HCT116 (cell line): ENCODE measurements at regions not wholly inside any gene's neighbourhood (a gene's known extent, or its start where the extent isn't known, plus 50 kb on each side); places are given as distances from the start of the nearest gene placed in this dataset.

Experiments
- ATAC-seq: fragments of 200-7000 bp; cut with Tn5 transposase; 2 replicates; pipeline ENCODE4 v1.9.1; 2020; ENCODE audit warnings: mild to moderate bottlenecking, moderate library complexity
- BruUV-seq: library from RNA; stranded (reverse); fragments of 400-500 nt; replicated peaks from 2 replicates; lab custom pipeline; 2021; lab: Mats Ljungman, UMichigan
- CTCF ChIA-PET: fragments of 300-600 bp; sonication (Branson Sonifier 250); formaldehyde crosslinking; loops from one replicate; lab custom pipeline; 2021; ENCODE audit warnings: antibody characterized with exemption; lab: Charles Lee
- POLR2A ChIA-PET: fragments of 300-600, 350-600 bp; sonication (Branson Sonifier 250); formaldehyde crosslinking; loops from one replicate; lab custom pipeline; 2021; ENCODE audit warnings: antibody characterized with exemption; lab: Charles Lee
- RAD21 ChIA-PET, 2 experiments: fragments of 300-600 bp; sonication (Branson Sonifier 250); formaldehyde crosslinking; loops; one replicate each; lab custom pipeline; 2023; ENCODE audit warnings: low total read pairs in 2 of 2; ENCODE audit not compliant: uncharacterized antibody in 2 of 2, unreplicated experiment in 2 of 2, low non-redundant PET in 1 of 2; lab: Charles Lee
- DNase-seq: peaks from one replicate; pipeline ENCODE4 v3.0.0-alpha.2; 2010; ENCODE audit warnings: low read depth, low spot score
- H2AFZ ChIP-seq: fragments of 200-600 bp; shearing (Covaris generic), sonication (generic); 2 replicates; pipeline ENCODE4 v1.6.1; 2017; ENCODE audit warnings: low read depth, mixed run types, mixed read lengths, antibody characterized with exemption, low read length; ENCODE audit not compliant: poor library complexity, severe bottlenecking
- H3K27ac ChIP-seq: 2 replicates; pipeline ENCODE4 v1.5.1; 2012; ENCODE audit warnings: low read depth, low read length
- H3K27me3 ChIP-seq: fragments of 200-600 bp; sonication (generic); 2 replicates; pipeline ENCODE4 v1.6.1; 2016; ENCODE audit warnings: mixed run types, low read length, mixed read lengths; ENCODE audit not compliant: insufficient read depth
- H3K36me3 ChIP-seq, 2 experiments: fragments of 200-500 bp in 1 of 2; fragments of 200-600 bp in 1 of 2; sonication (Bioruptor generic) in 1 of 2; sonication (generic) in 1 of 2; 2 replicates each; pipeline versions ENCODE4 v1.5.1 to v1.6.1; 2014 to 2016; ENCODE audit warnings: low read length in 2 of 2, inconsistent platforms in 1 of 2, mixed read lengths in 1 of 2, mixed run types in 1 of 2; ENCODE audit not compliant: insufficient read depth in 2 of 2, control insufficient read depth in 1 of 2
- H3K4me1 ChIP-seq, 2 experiments: fragments of 200-600 bp in 1 of 2; sonication (generic) in 1 of 2; 2 replicates each; pipeline versions ENCODE4 v1.5.1 to v1.6.1; 2012 to 2017; ENCODE audit warnings: low read length in 2 of 2, inconsistent platforms in 1 of 2, mild to moderate bottlenecking in 1 of 2, mixed read lengths in 1 of 2, mixed run types in 1 of 2, moderate library complexity in 1 of 2; ENCODE audit not compliant: insufficient read depth in 2 of 2, control insufficient read depth in 1 of 2
- H3K4me2 ChIP-seq: fragments of 200-600 bp; sonication (generic); 2 replicates; pipeline ENCODE4 v1.6.1; 2017; ENCODE audit warnings: mixed run types, low read length, mixed read lengths
- H3K4me3 ChIP-seq, 2 experiments: fragments of 200-600 bp in 1 of 2; sonication (generic) in 1 of 2; replicated peaks in 1 of 2; 2 replicates each; pipeline ENCODE4 v1.5.1; 2011 to 2016; ENCODE audit warnings: low read length in 2 of 2, control low read depth in 1 of 2, low read depth in 1 of 2, mild to moderate bottlenecking in 1 of 2, mixed read lengths in 1 of 2, mixed run types in 1 of 2
- H3K79me2 ChIP-seq: fragments of 200-600 bp; sonication (generic); 2 replicates; pipeline ENCODE4 v1.6.1; 2017; ENCODE audit warnings: mild to moderate bottlenecking, mixed run types, low read length, moderate library complexity, mixed read lengths; ENCODE audit not compliant: insufficient read depth
- H3K9ac ChIP-seq: fragments of 200-600 bp; sonication (generic); 2 replicates; pipeline ENCODE4 v1.6.1; 2016; ENCODE audit warnings: low read length, mixed read lengths
- H3K9me2 ChIP-seq: fragments of 200-600 bp; sonication (generic), shearing (Covaris generic); 2 replicates; pipeline ENCODE4 v1.6.1; 2017; ENCODE audit warnings: mixed run types, mild to moderate bottlenecking, moderate library complexity; ENCODE audit not compliant: insufficient read depth
- H3K9me3 ChIP-seq, 2 experiments: fragments of 200-500 bp in 1 of 2; fragments of 200-600 bp in 1 of 2; sonication (Bioruptor generic) in 1 of 2; sonication (generic) in 1 of 2; 2 replicates each; pipeline ENCODE4 v1.6.1; 2014 to 2017; ENCODE audit warnings: low read length in 2 of 2, mixed read lengths in 2 of 2, inconsistent platforms in 1 of 2, low read depth in 1 of 2, mild to moderate bottlenecking in 1 of 2, mixed run types in 1 of 2, moderate library complexity in 1 of 2; ENCODE audit not compliant: control insufficient read depth in 1 of 2, insufficient read depth in 1 of 2
- H4K20me1 ChIP-seq: fragments of 200-600 bp; sonication (generic), shearing (Covaris generic); 2 replicates; pipeline ENCODE4 v1.6.1; 2017; ENCODE audit warnings: mixed run types, mild to moderate bottlenecking, moderate library complexity; ENCODE audit not compliant: insufficient read depth
- EZH2 ChIP-seq: fragments of 200-600 bp; sonication (generic); IDR thresholded peaks from 2 replicates; pipeline ENCODE4 v1.6.1; 2017; ENCODE audit warnings: antibody characterized with exemption, mixed run types
- JUND ChIP-seq: IDR thresholded peaks from 2 replicates; pipeline ENCODE4 v1.6.1; 2012
- POLR2A ChIP-seq: IDR thresholded peaks from 2 replicates; pipeline ENCODE4 v1.7.0; 2011; ENCODE audit warnings: borderline replicate concordance; ENCODE audit not compliant: insufficient read depth, insufficient read length; ENCODE audit errors: extremely low read depth
- POLR2AphosphoS5 ChIP-seq: IDR thresholded peaks from 2 replicates; pipeline ENCODE4 v1.6.1; 2011; ENCODE audit warnings: mild to moderate bottlenecking, low read depth, low read length, moderate library complexity
- RAD21 ChIP-seq: IDR thresholded peaks from 2 replicates; pipeline ENCODE4 v1.6.1; 2012; ENCODE audit warnings: low read depth, mild to moderate bottlenecking
- SIN3A ChIP-seq: IDR thresholded peaks from 2 replicates; pipeline ENCODE4 v1.6.1; 2012; ENCODE audit warnings: low read depth
- SP1 ChIP-seq: IDR thresholded peaks from 2 replicates; pipeline ENCODE4 v1.6.1; 2012; ENCODE audit warnings: low read depth
- SRF ChIP-seq: IDR thresholded peaks from 2 replicates; pipeline ENCODE4 v1.6.1; 2012; ENCODE audit warnings: low read depth
- TCF7L2 ChIP-seq: IDR thresholded peaks from 2 replicates; pipeline ENCODE4 v1.7.0; 2011; ENCODE audit warnings: borderline replicate concordance, inconsistent platforms; ENCODE audit not compliant: insufficient read depth, insufficient read length; ENCODE audit errors: extremely low read depth
- ZNF274 ChIP-seq: fragments of 200-500 bp; sonication (Bioruptor generic); IDR thresholded peaks from 2 replicates; pipeline ENCODE4 v1.6.1; 2014; ENCODE audit warnings: mild to moderate bottlenecking, low read depth, low read length, inconsistent platforms
- intact Hi-C: fragments of 100-400 bp; cut with micrococcal nuclease; formaldehyde crosslinking; loops from 2 replicates; pipeline ENCODE4 v1.10.0; 2022
- TF ChIP-seq, protein P1 (sequence below): IDR thresholded peaks from 2 replicates; pipeline ENCODE4 v1.6.1; 2012
- TF ChIP-seq, protein P2 (sequence below): IDR thresholded peaks from 2 replicates; pipeline ENCODE4 v1.6.1; 2011; ENCODE audit warnings: mild to moderate bottlenecking, low read length, moderate library complexity; ENCODE audit not compliant: insufficient replicate concordance; ENCODE audit errors: extremely low read depth

DNA sequence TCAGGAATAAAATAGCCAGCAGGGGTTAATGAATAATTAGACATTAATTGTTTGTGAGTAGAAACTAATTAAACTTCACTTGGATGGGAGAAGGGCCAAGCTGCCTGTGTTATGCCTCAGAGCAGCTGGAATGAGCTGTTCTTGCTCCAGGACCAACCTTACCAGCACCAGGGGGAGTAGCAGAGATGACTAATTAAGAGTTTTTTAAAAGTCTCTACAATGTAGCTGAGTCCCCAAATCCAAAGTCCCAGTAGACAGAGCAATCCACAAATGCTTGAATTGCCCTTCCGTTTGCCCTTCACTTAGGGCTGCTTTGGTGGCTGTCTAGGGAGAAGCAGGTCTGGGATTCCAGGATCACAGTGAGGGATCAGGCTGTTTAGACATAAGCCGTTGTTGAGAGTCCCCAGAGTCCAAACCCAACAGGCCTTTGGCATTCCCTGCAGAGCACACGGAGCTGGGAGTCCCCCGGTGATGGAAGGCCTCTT is 59.4 kb downstream of the RHOB start:
- ChIA-PET CTCF (no interaction called here), RAD21 (no interaction called here), POLR2A (interaction anchor here (1.6 kb wide), 1 partner anchor 59 kb away, joined by 7 read pairs; the partner anchor contains the start of gene RHOB)
- Histone ChIP-seq H3K9me2 (no peaks in the 10 kb centered on the region), H4K20me1 (no peaks in the 10 kb centered on the region), H3K4me3 (no peak overlapping the region), H3K9ac (no peak overlapping the region), H2AFZ (no peak overlapping the region), H3K36me3 (no peaks in the 10 kb centered on the region), H3K79me2 (no peaks in the 10 kb centered on the region), H3K27me3 (no peaks in the 10 kb centered on the region), H3K27ac (no peak overlapping the region), H3K9me3 (no peaks in the 10 kb centered on the region), H3K4me2 (no peak overlapping the region), H3K4me1 (peaks cover 11 to 40% of the 10 kb centered on the region in 2 experiments)
- TF ChIP-seq JUND: no peak
- peak; percentile 28; the same call in 1 of the 2 replicates for TF ChIP-seq RAD21
- no TSS peak for BruUV-seq
- no peak for ATAC-seq
- intact Hi-C loops: no loop called here
- no peak for DNase-seq

DNA sequence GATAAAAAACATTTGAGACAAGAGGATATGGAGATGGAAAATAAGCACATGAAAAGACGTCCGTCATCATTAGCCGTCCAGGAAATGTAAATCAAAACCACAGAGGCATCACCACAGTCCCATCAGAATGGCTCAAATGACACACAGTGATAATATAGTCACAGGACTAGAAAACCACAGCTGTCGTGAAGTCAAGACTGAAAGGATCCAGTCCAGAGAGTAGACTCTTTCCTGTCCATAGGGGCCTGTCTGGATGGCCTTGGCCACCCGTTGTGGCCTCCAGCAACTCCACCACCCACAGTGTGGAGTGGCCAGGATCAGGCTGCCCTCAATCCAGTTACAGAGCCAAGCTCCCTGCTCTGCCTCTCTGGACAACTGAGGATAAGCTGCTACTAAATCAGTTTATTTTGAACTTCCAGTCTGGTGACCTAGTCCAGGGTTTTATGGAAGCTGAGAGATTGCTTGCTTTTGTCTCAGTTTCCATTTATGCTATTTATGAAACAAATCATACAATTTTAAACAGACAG is 60.4 kb downstream of the RHOB start:
- ChIA-PET RAD21 (no interaction called here), POLR2A (no interaction called here), CTCF (no interaction called here)
- H3K79me2 ChIP-seq: no peaks in the 10 kb centered on the region
- H3K9ac ChIP-seq: no peak overlapping the region
- intact Hi-C loops: no loop called here
- H3K27me3 ChIP-seq: no peaks in the 10 kb centered on the region
- no peak overlapping the region for H3K4me3 ChIP-seq
- no peaks in the 10 kb centered on the region for H3K9me3 ChIP-seq
- H3K27ac ChIP-seq: no peak overlapping the region
- no peaks in the 10 kb centered on the region for H3K9me2 ChIP-seq
- BruUV-seq: no TSS peak
- ATAC-seq: no peak
- no peak for DNase-seq
- no peak overlapping the region for H2AFZ ChIP-seq
- no peaks in the 10 kb centered on the region for H4K20me1 ChIP-seq
- H3K4me2 ChIP-seq: no peak overlapping the region
- H3K36me3 ChIP-seq: no peaks in the 10 kb centered on the region
- peaks cover 11 to 38% of the 10 kb centered on the region in 2 experiments for H3K4me1 ChIP-seq
- no peak for TF ChIP-seq POLR2AphosphoS5
- TF ChIP-seq SIN3A: no peak
- TF ChIP-seq SP1: no peak
- TF ChIP-seq JUND: no peak
- no peak for TF ChIP-seq RAD21
- TF ChIP-seq EZH2: no peak
- TF ChIP-seq, protein P1, sequence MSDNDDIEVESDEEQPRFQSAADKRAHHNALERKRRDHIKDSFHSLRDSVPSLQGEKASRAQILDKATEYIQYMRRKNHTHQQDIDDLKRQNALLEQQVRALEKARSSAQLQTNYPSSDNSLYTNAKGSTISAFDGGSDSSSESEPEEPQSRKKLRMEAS: no peak
- TF ChIP-seq TCF7L2: no peak
- TF ChIP-seq ZNF274: no peak
- TF ChIP-seq, protein P2, sequence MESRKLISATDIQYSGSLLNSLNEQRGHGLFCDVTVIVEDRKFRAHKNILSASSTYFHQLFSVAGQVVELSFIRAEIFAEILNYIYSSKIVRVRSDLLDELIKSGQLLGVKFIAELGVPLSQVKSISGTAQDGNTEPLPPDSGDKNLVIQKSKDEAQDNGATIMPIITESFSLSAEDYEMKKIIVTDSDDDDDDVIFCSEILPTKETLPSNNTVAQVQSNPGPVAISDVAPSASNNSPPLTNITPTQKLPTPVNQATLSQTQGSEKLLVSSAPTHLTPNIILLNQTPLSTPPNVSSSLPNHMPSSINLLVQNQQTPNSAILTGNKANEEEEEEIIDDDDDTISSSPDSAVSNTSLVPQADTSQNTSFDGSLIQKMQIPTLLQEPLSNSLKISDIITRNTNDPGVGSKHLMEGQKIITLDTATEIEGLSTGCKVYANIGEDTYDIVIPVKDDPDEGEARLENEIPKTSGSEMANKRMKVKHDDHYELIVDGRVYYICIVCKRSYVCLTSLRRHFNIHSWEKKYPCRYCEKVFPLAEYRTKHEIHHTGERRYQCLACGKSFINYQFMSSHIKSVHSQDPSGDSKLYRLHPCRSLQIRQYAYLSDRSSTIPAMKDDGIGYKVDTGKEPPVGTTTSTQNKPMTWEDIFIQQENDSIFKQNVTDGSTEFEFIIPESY: no peak
- no peak for TF ChIP-seq SRF
- no peak for TF ChIP-seq POLR2A
